HepG2 (cell line): ENCODE measurements at regions not wholly inside any gene's neighbourhood (a gene's known extent, or its start where the extent isn't known, plus 50 kb on each side); places are given as distances from the start of the nearest gene placed in this dataset.

Experiments
- ATAC-seq: fragments of 200-7000 bp; cut with Tn5 transposase; 3 replicates; pipeline ENCODE4 v1.9.1; 2020; ENCODE audit warnings: mild to moderate bottlenecking, moderate library complexity
- BruUV-seq: library from RNA; stranded (reverse); fragments of 400-500 nt; replicated peaks from 2 replicates; lab custom pipeline; 2021; lab: Mats Ljungman, UMichigan
- CTCF ChIA-PET: fragments of 300-600 bp; formaldehyde crosslinking; extraction: SDS; loops from one replicate; lab custom pipeline; 2021; ENCODE audit warnings: low total read pairs, inconsistent platforms, low intra/inter-chr PET ratio; lab: Yijun Ruan, JAX
- POLR2A ChIA-PET: fragments of 350-600 bp; sonication (Branson Sonifier 250); formaldehyde crosslinking; loops from one replicate; lab custom pipeline; 2020; ENCODE audit warnings: antibody characterized with exemption, inconsistent platforms; lab: Yijun Ruan, JAX
- DNase-seq: peaks from one replicate; pipeline ENCODE4 v3.0.0-alpha.2; 2015; ENCODE audit warnings: low spot score
- FAIRE-seq: peaks from 3 replicates; lab custom pipeline; 2011; peaks lifted over from hg19 to GRCh38; lab: Jason Lieb, UNC
- H2AFZ ChIP-seq: one replicate; pipeline ENCODE4 v1.6.1; 2011; ENCODE audit warnings: low read length, inconsistent platforms
- H3K27ac ChIP-seq: fragments of 300-600 bp; 3 replicates; pipeline ENCODE4 v1.8.0; 2011; ENCODE audit warnings: mixed run types, mild to moderate bottlenecking, mixed read lengths, low read length, inconsistent platforms; ENCODE audit not compliant: insufficient read depth; ENCODE audit errors: extremely low read length
- H3K27me3 ChIP-seq, 2 experiments: fragments of 200-600 bp in 1 of 2; 2 replicates in 1 of 2; 3 replicates in 1 of 2; pipeline versions ENCODE4 v1.6.0 to v1.8.0; 2011; ENCODE audit warnings: low read length in 2 of 2, mild to moderate bottlenecking in 2 of 2, moderate library complexity in 2 of 2, inconsistent platforms in 1 of 2; ENCODE audit not compliant: insufficient read depth in 2 of 2, control insufficient read depth in 1 of 2
- H3K36me3 ChIP-seq, 2 experiments: fragments of 200-600 bp in 1 of 2; replicated peaks in 1 of 2; 2 replicates in 1 of 2; 3 replicates in 1 of 2; pipeline versions ENCODE4 v1.5.1 to v1.8.0; 2011; ENCODE audit warnings: low read length in 2 of 2, inconsistent platforms in 1 of 2; ENCODE audit not compliant: insufficient read depth in 2 of 2, control insufficient read depth in 1 of 2
- H3K4me1 ChIP-seq: 2 replicates; pipeline ENCODE4 v1.5.1; 2012; ENCODE audit warnings: low read length, inconsistent platforms; ENCODE audit not compliant: insufficient read depth
- H3K4me2 ChIP-seq: 2 replicates; pipeline ENCODE4 v1.6.0; 2011; ENCODE audit warnings: low read depth, low read length, inconsistent platforms
- H3K4me3 ChIP-seq, 3 experiments: fragments of 200-600 bp in 1 of 3; sonication (generic), shearing (Covaris generic) in 1 of 3; replicated peaks in 1 of 3; 2 replicates each; pipeline ENCODE4 v1.5.1; 2011 to 2016; ENCODE audit warnings: low read length in 3 of 3, inconsistent platforms in 2 of 3, low read depth in 2 of 3, mild to moderate bottlenecking in 2 of 3, control low read depth in 1 of 3, mixed read lengths in 1 of 3; ENCODE audit not compliant: insufficient read depth in 1 of 3
- H3K79me2 ChIP-seq: one replicate; pipeline ENCODE4 v1.6.1; 2011; ENCODE audit warnings: low read length, inconsistent platforms; ENCODE audit not compliant: insufficient read depth
- H3K9ac ChIP-seq: 2 replicates; pipeline ENCODE4 v1.6.0; 2011; ENCODE audit warnings: mild to moderate bottlenecking, low read depth, low read length, inconsistent platforms; ENCODE audit not compliant: insufficient read depth
- H3K9me3 ChIP-seq: 2 replicates; pipeline ENCODE4 v1.5.1; 2012; ENCODE audit warnings: mild to moderate bottlenecking, low read length
- H4K20me1 ChIP-seq: 2 replicates; pipeline ENCODE4 v1.6.0; 2011; ENCODE audit warnings: inconsistent platforms, mild to moderate bottlenecking, low read length, moderate library complexity; ENCODE audit not compliant: insufficient read depth
- ESRRA ChIP-seq: sonication (generic); formaldehyde crosslinking; IDR thresholded peaks from 2 replicates; pipeline ENCODE4 v1.5.1; 2020; ENCODE audit warnings: mild to moderate bottlenecking, low read depth, missing genetic modification reagents
- MEIS1 ChIP-seq: sonication (generic); formaldehyde crosslinking; IDR thresholded peaks from 2 replicates; pipeline ENCODE4 v1.9.0; 2021; ENCODE audit warnings: mild to moderate bottlenecking, missing genetic modification reagents, moderate library complexity, borderline replicate concordance
- NFYC ChIP-seq: IDR thresholded peaks from 2 replicates; pipeline ENCODE4 v1.6.1; 2016; ENCODE audit warnings: missing genetic modification reagents, missing compliant biosample characterization
- SMAD9 ChIP-seq: sonication (generic); formaldehyde crosslinking; IDR thresholded peaks from 2 replicates; pipeline ENCODE4 v1.5.1; 2020; ENCODE audit warnings: mild to moderate bottlenecking, missing genetic modification reagents
- THAP7 ChIP-seq: sonication (generic); formaldehyde crosslinking; IDR thresholded peaks from 2 replicates; pipeline ENCODE4 v1.8.1; 2023; ENCODE audit warnings: mild to moderate bottlenecking, missing genetic modification reagents
- ZNF546 ChIP-seq: sonication (generic); formaldehyde crosslinking; conservative IDR thresholded peaks from 2 replicates; pipeline ENCODE4 v1.8.1; 2023; ENCODE audit warnings: mild to moderate bottlenecking, missing genetic modification reagents
- WGBS: methylation state at CpG from one replicate; pipeline ENCODE4 v1.1.6; 2017; ENCODE audit warnings: low lambda C conversion rate; 5-methylcytosine and 5-hydroxymethylcytosine counted together
- in situ Hi-C: cut with HindIII; loops from 2 replicates; pipeline ENCODE4 v1.10.0; 2017; ENCODE audit warnings: low pct_unique_long_range_greater_than_20kb; ENCODE audit not compliant: extremely low pct_ligation_motif_present
- intact Hi-C: fragments of 100-400 bp; cut with micrococcal nuclease; formaldehyde crosslinking; loops from one replicate; pipeline ENCODE4 v1.10.0; 2022; ENCODE audit not compliant: unreplicated experiment
- TF ChIP-seq, protein P1 (sequence below): sonication (generic); formaldehyde crosslinking; IDR thresholded peaks from 2 replicates; pipeline ENCODE4 v1.5.1; 2020; ENCODE audit warnings: mild to moderate bottlenecking, missing genetic modification reagents, moderate library complexity

- DNase-seq (no peak), ATAC-seq (no peak)
- WGBS = 54% methylated on average over 5 of the region's 5 CpGs
- TF ChIP-seq, protein P1, sequence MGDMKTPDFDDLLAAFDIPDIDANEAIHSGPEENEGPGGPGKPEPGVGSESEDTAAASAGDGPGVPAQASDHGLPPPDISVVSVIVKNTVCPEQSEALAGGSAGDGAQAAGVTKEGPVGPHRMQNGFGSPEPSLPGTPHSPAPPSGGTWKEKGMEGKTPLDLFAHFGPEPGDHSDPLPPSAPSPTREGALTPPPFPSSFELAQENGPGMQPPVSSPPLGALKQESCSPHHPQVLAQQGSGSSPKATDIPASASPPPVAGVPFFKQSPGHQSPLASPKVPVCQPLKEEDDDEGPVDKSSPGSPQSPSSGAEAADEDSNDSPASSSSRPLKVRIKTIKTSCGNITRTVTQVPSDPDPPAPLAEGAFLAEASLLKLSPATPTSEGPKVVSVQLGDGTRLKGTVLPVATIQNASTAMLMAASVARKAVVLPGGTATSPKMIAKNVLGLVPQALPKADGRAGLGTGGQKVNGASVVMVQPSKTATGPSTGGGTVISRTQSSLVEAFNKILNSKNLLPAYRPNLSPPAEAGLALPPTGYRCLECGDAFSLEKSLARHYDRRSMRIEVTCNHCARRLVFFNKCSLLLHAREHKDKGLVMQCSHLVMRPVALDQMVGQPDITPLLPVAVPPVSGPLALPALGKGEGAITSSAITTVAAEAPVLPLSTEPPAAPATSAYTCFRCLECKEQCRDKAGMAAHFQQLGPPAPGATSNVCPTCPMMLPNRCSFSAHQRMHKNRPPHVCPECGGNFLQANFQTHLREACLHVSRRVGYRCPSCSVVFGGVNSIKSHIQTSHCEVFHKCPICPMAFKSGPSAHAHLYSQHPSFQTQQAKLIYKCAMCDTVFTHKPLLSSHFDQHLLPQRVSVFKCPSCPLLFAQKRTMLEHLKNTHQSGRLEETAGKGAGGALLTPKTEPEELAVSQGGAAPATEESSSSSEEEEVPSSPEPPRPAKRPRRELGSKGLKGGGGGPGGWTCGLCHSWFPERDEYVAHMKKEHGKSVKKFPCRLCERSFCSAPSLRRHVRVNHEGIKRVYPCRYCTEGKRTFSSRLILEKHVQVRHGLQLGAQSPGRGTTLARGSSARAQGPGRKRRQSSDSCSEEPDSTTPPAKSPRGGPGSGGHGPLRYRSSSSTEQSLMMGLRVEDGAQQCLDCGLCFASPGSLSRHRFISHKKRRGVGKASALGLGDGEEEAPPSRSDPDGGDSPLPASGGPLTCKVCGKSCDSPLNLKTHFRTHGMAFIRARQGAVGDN (CRISPR knock-in tag) = no peak
- TF ChIP-seq ESRRA (CRISPR knock-in tag) = no peak
- TF ChIP-seq SMAD9 = no peak
- no peak for TF ChIP-seq ZNF546 (CRISPR knock-in tag)
- no peak for TF ChIP-seq MEIS1 (CRISPR knock-in tag)
- TF ChIP-seq THAP7 (CRISPR knock-in tag) = no peak
- no peak for TF ChIP-seq NFYC
- TF ChIP-seq, all 625 proteins: peak for 0
- in situ Hi-C loops (no loop called here), intact Hi-C loops (no loop called here)
- H2AFZ ChIP-seq = no peak overlapping the region
- ChIA-PET CTCF (no interaction called here), POLR2A (no interaction called here)
- no peak for FAIRE-seq
- H3K4me1 ChIP-seq = no peaks in the 10 kb centered on the region
- no peaks in the 10 kb centered on the region for H3K36me3 ChIP-seq
- no peak overlapping the region for H3K9ac ChIP-seq
- no peaks in the 10 kb centered on the region for H3K79me2 ChIP-seq
- no peaks in the 10 kb centered on the region for H3K9me3 ChIP-seq
- no peak overlapping the region for H3K27ac ChIP-seq
- no peak overlapping the region for H3K4me2 ChIP-seq
- H3K4me3 ChIP-seq = no peak overlapping the region
- no TSS peak for BruUV-seq
- H3K27me3 ChIP-seq = no peaks in the 10 kb centered on the region
- H4K20me1 ChIP-seq = no peaks in the 10 kb centered on the region
Measured at GRCh38 chr13:73635166-73635787, 498.9 kb downstream of the KLF12 start.
